ENCODE measurements at regions not wholly inside any gene's neighbourhood (a gene's known extent, or its start where the extent isn't known, plus 50 kb on each side); places are given as distances from the start of the nearest gene placed in this dataset.
"Not testable (repeated sequence)": the region's sequence is repeated elsewhere in the genome, so short reads cannot be mapped to it uniquely, and the experiment has no call there.

DNA sequence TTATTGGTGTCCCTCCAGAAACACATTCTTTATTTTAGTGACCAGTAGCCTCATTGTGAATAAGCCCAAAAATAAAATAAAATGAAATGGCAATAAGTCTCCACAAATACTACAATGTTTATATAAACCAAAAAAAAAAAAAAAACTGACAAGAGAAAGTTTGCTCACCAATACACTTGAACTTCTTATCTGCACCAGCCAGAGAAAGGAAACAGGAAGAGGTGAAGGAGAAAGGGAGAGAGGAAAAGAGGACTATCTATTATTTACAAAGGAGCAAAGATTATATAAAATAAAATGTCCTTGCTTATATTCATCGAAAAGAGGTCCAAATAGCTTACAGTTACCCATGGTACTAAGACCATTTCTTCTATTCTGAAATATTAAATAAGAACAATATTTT, 176.4 kb upstream of the CCNG1 start:
- FAIRE-seq (no peak), DNase-seq (ENCODE audit: low read depth) (no peak)
- TF ChIP-seq CTCF (IDR thresholded peaks at IDR 0.05; ENCODE audit: insufficient read depth, low read length, severe bottlenecking), result no peak
- Histone ChIP-seq H3K36me3 (ENCODE audit: control insufficient read depth, insufficient read depth, low read length) (no peaks in the 10 kb centered on the region), H3K27me3 (ENCODE audit: control insufficient read depth, insufficient read depth, low read length) (no peaks in the 10 kb centered on the region), H3K4me3 (ENCODE audit: low read depth, low read length) (no peak overlapping the region)

DNA sequence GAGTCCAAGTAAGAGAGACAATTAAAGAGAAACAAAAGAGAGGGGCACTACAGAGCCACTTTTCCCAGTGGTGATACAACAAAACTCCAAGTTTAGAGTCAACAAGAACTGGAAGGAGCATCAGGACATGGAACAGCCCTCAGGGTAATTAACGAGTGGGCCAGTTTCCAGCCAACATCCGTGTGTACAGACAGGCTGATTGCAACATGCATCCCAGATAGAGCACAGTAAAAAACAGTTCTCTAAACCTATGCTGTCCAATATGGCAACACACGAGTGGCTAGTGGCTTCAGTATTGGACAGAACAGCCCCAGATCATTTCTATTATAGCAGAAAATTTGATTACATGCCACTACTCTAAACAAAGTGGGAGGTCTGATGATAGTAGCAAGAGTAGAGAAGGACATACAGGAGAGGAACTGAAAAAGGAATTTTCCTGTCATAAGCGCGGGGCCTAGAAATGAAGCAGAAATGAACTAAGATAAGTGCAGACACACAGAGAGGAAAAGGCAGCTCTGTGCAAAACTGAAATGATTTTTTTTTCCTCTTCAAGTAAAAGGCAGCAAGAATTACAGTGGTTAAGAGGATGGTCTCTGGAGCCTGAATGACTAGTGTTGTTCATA, 175.6 kb upstream of the CCNG1 start:
- FAIRE-seq (no peak), DNase-seq (ENCODE audit: low read depth) (no peak)
- TF ChIP-seq CTCF (IDR thresholded peaks at IDR 0.05; ENCODE audit: insufficient read depth, low read length, severe bottlenecking), result no peak
- Histone ChIP-seq H3K4me3 (ENCODE audit: low read depth, low read length) (no peak overlapping the region), H3K36me3 (ENCODE audit: control insufficient read depth, insufficient read depth, low read length) (no peaks in the 10 kb centered on the region), H3K27me3 (ENCODE audit: control insufficient read depth, insufficient read depth, low read length) (no peaks in the 10 kb centered on the region)

DNA sequence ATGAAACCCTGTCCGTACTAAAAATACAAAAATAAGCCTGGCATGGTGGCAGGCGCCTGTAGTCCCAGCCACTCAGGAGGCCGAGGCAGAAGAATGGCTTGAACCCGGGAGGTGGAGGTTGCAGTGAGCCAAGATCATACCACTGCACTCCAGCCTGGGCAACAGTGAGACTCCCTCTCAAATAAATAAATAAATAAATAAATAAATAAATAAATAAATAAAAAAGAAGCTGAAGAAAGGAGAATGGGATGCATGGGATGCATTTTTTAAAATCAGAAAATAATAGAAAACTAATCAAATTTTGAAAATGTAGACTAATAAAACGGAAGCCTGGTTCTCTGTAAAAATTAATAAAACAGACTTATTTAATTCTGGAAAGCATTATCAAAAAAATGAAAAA, 171.1 kb upstream of the CCNG1 start:
- H3K36me3 ChIP-seq (ENCODE audit: control insufficient read depth, insufficient read depth, low read length); FAIRE-seq: not testable (repeated sequence)

DNA sequence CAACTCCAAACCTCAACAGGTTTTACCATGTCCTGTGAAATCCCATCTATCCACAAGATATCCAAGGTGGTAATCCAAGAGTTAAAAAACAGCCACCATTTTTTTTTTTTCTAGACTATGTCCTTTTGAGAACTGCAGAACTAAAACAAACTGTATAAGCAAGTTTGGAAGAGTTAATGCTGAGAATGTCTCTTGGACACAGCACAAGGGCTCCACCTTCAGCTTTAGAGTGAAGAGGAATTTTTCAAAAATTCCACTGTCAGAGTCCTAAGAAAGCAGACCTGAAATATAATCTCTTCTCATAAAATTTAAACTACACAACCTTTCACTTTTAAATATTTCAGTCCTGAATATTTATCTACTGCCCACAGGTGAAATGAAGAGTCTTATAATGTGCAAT, 167.8 kb upstream of the CCNG1 start:
- FAIRE-seq (no peak), DNase-seq (ENCODE audit: low read depth) (no peak)
- no peak overlapping the region for H3K4me3 ChIP-seq (ENCODE audit: low read depth, low read length)
- no peaks in the 10 kb centered on the region for H3K27me3 ChIP-seq (ENCODE audit: control insufficient read depth, insufficient read depth, low read length)
- no peak for TF ChIP-seq CTCF (IDR thresholded peaks at IDR 0.05; ENCODE audit: insufficient read depth, low read length, severe bottlenecking)
- no peaks in the 10 kb centered on the region for H3K36me3 ChIP-seq (ENCODE audit: control insufficient read depth, insufficient read depth, low read length)

More for the DNA sequence above, 171.1 kb upstream of the CCNG1 start:
- DNase-seq (ENCODE audit: low read depth); H3K4me3 ChIP-seq (ENCODE audit: low read depth, low read length); H3K27me3 ChIP-seq (ENCODE audit: control insufficient read depth, insufficient read depth, low read length): not testable (repeated sequence)

DNA sequence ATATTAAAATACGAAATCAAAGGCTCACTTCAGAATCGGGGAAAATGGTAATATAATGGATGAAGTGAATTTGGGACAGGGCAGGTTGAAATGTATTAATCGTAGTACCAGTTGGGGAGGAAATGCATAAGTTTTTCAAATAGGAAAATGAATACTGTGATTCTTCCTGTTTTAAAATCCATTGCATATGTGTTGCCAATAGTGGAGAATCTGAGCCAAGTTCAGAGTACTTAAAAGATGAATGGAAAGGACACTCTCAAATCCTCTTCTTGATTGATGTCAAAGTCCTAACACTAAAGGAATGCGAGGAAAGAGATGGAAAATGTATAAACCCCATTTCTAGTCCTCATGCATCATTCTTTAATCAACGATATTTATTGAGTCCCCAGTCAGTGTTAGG, 160.9 kb upstream of the CCNG1 start:
- no peak for TF ChIP-seq CTCF (IDR thresholded peaks at IDR 0.05; ENCODE audit: insufficient read depth, low read length, severe bottlenecking)
- H3K4me3 ChIP-seq (ENCODE audit: low read depth, low read length), result no peak overlapping the region
- no peaks in the 10 kb centered on the region for H3K36me3 ChIP-seq (ENCODE audit: control insufficient read depth, insufficient read depth, low read length)
- DNase-seq (ENCODE audit: low read depth) (no peak), FAIRE-seq (no peak)
- no peaks in the 10 kb centered on the region for H3K27me3 ChIP-seq (ENCODE audit: control insufficient read depth, insufficient read depth, low read length)

DNA sequence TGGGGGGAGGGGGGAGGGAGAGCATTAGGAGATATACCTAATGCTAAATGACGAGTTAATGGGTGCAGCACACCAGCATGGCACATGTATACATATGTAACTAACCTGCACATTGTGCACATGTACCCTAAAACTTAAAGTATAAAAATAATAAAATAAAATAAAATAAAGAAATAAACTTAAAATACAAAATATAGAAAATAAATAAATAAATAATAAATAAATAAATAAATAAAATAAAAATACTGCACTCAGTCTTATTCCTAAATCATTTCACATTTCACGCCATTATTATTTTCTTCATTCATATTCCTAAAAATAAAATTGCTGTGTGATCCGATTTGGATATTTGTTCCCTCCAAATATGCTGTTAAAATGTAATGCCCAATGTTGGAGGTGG, 156.5 kb upstream of the CCNG1 start:
- not testable (repeated sequence) for H3K4me3 ChIP-seq (ENCODE audit: low read depth, low read length); H3K36me3 ChIP-seq (ENCODE audit: control insufficient read depth, insufficient read depth, low read length); H3K27me3 ChIP-seq (ENCODE audit: control insufficient read depth, insufficient read depth, low read length); DNase-seq (ENCODE audit: low read depth); FAIRE-seq

GRCh38 chr5:163281512-163281911, 155.9 kb upstream of the CCNG1 start:
- FAIRE-seq, result no peak

More at GRCh38 chr5:163281512-163281911, 155.9 kb upstream of the CCNG1 start:
- no peak for TF ChIP-seq CTCF (IDR thresholded peaks at IDR 0.05; ENCODE audit: insufficient read depth, low read length, severe bottlenecking)
- DNase-seq (ENCODE audit: low read depth), result no peak
- no peaks in the 10 kb centered on the region for H3K27me3 ChIP-seq (ENCODE audit: control insufficient read depth, insufficient read depth, low read length)
- H3K36me3 ChIP-seq (ENCODE audit: control insufficient read depth, insufficient read depth, low read length), result no peaks in the 10 kb centered on the region
- H3K4me3 ChIP-seq (ENCODE audit: low read depth, low read length), result no peak overlapping the region
